GM19452 (cell line): ENCODE measurements at regions not wholly inside any gene's neighbourhood (a gene's known extent, or its start where the extent isn't known, plus 50 kb on each side); places are given as distances from the start of the nearest gene placed in this dataset.

ENCODE experiments used
- ATAC-seq: cut with Tn5 transposase; IDR thresholded peaks from one replicate; pipeline ENCODE4 v1.9.1; 2021; ENCODE audit not compliant: unreplicated experiment

DNA sequence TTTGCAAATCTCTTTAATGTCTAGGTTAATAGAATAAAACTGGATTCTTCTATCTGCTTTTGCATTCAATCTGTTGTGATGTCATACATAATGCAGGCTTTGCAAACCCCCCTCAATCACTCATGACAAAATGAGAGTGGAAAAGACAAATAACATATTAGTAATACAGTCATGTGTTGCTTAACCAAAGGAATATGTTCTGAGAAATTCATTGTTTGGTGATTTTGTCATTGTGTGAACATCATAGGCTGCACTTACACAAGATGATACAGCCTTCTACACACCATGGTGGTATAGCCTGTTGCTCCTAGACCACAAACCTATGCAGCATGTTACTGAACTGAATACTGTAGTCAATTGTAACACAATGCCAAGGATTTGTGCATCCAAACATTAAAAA is 87.3 kb upstream of the SEC61G start:
- ATAC-seq: no peak

DNA sequence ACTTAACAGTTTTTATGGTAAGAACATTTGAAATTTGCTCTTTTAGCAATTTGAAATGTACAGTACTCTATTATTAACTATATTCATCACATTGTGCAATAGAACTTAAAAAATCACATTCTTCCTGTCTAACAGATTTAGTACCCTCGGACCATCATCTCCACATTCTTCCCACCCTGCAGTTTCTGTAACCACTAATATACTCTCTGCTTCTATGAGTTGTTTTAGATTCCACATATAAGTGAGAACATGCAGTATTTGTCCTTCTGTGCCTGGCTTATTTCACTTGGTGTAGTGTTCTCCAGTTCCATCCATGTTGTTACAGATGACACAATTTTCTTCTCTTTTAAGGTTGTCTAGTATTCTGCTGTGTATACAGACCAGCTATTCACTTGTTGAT is 88.9 kb upstream of the SEC61G start:
- no peak for ATAC-seq

DNA sequence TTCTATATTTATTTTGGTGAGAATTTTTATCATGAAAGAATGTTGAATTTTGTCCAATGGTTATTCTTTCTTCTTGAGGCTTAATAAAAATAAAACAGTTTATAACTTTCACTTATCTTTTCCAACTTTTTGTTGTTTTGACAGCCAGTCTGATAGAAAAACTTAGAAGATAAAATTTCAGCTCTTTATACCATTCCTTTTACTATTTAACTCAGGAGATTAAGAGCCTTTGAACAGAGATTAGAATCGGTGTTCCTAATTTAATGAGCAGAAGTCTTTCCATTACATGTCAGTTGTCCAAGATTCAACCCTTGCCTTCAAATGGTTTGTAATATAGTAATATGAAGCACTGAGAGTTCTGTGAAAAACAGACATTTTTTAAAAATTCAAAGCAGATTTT is 97.8 kb upstream of the SEC61G start:
- no peak for ATAC-seq

DNA sequence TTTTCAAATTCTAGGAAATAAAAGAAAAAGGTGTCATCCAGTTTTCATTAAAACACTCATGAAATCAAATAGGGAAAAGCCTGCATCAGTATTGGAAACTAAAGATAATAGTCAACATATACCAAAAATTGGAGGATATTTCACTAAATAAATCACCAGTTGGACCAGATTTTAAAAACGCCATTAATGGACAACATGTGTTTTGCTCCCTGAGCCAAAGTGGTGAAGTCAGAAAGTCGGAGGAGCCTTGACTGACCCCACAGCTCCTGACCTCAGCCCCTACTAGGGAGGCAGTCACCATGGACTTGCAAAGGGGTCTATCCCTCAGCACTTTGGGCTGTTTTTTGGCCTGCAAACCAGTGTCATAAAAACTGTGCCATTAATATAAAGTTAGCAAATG is 98.3 kb upstream of the SEC61G start:
- no peak for ATAC-seq

DNA sequence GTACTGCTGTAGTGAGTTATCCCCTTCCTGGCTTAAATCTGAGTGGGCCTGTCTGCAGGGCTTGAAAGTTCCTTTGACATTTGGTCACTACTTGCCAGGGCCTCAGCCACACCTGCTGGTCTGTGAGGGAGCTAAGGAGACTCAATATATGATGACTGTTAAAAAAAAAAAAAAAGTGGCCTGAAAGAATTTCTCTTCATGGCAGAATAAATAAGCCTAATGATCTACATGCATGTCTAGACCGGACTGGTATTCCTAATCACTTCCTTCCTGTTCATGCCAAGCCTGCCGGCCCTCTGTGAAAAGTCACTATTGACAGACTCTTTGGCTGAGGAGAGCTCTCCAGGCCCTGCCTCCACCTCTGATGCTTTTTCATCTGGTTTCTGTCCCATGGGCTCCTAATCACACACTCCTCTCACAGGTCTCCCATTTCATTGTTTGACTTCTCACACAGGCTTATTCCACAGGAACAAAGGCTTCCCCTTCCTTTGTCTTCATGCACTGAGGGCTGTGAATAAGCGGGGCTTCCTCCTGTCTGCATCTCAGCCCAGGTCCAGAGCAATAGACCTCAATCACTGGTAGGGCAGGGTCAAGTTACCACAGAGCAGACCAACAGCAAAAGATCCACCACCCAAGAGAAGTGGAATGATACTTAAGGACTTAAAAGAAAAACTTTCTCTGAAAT is 99.1 kb upstream of the SEC61G start:
- no peak for ATAC-seq

DNA sequence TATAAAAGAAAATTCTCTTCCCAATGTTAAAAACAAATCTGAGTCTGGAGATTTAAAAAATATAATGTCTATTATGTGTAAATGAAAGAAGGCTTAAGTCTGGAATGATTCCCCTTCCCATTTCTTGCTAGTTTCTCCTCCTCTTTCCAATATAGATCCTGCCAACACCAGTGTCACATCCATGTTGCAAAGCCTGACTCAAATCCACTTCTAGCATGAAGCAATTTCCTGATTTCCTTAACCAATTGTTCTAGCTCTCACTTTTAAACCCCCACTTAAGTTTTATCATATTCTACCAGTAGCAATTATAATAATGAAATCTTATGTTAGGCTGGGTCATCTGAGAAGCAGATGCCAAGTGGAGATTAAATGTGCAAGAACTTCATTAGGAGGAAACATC is 100.1 kb upstream of the SEC61G start:
- no peak for ATAC-seq

DNA sequence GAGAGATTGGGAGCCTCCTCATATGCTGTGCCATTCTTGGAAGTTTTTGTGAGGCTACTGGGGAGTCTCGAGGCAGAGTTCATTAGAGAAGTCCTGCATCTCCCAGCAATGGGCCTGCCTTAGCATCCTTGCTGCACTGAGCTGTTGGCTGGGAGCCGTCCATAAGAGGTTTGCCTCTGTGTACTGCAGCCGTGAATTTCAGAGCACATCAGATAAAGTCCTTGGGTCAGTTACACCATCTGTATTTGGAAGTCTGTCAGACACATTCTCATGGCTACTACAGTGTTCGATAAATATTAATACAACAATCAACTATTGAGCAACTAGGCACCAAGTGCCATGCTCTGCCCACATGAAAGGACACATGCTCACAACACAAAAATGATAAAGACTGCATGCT is 100.5 kb upstream of the SEC61G start:
- no peak for ATAC-seq

DNA sequence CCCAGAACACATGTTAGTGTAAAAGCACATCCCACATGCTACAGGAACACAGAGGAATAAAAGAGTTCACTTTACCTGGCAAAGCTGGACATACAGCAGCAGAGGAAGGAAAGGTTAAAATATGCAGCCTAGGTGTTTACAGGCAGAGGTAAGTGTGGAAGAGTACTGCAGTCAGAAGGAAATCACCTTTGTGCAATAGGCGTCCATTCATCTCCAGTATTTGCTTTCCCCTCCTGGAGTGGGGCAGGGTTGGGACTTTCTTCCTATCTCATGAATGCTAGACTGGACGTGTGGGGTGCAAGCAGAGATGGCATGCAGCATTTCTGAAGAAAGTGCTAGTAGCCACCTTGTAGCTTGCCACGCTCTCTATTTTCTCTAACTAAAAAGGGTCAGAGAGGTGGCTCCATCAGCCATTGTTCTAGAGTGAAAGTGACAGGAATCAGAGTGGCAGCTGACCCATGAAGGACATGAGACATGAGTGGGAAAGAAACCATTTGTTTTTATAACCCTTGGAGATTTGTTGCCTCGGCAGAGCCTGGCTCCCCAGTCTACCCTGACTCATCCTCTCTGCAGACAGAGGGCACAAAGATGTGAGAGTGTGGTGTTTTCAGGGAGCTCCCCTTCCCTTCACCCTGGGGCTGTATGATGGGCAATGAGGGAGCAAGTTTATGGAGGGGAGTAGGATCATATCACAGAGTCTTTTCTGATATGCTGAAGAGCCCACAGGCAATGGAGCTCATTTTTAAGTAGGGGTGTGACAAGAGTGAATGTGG is 101.2 kb upstream of the SEC61G start:
- ATAC-seq: no peak

DNA sequence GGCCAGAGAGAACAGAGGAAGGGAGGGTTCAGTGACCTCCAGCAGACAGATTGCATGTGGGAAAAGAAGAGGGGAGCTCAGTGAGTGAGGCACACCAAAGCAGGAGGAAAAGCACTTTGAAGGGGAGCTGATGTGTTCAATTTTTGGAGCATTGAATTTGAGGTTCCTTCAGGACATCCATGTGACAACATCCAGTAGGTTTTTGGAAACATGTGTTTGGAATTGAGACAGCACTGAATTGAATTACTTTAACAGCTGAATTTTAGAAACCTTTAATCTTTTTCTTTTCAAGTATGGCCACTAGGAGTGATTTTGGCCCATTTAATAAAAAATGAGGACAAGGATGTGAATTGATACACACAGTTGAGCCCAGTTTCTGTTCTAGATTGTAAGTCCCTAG is 101.8 kb upstream of the SEC61G start:
- no peak for ATAC-seq

DNA sequence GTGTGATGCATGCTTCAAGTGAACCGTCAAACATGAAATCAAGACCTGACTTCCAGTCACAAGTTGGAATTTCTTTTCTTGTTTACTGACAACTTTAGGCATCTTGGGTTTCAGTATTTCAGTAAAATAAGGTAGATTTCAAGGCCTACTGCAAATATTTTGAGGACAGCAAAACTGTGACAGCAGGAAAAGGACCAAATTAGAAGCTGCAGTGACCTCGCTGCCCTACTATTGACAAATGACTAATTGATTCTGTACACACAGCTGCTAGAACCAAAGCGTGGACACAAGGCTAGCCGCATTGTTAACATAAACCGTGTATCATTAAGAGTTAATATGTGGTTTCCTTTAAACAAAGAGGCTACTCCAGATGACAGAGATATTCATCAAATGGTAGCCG is 105.7 kb upstream of the SEC61G start:
- no peak for ATAC-seq

DNA sequence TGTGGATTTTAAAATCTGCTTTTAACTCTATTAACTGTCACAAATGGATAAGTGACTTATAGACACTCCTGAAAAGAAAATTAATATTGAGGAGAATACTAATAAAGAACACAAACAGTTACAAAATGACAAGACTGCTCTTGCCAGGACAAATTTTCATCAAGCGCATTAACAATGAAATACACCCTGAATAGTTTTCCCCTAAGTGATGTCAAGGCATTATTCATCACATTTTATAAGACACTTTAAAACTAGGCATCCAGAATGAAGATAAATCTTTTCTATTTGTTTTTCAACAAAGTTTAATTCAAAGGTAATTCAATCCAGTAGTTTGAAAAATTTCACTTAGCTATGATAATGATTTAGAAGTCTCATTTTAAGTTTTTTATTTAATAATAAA is 110.5 kb upstream of the SEC61G start:
- no peak for ATAC-seq

DNA sequence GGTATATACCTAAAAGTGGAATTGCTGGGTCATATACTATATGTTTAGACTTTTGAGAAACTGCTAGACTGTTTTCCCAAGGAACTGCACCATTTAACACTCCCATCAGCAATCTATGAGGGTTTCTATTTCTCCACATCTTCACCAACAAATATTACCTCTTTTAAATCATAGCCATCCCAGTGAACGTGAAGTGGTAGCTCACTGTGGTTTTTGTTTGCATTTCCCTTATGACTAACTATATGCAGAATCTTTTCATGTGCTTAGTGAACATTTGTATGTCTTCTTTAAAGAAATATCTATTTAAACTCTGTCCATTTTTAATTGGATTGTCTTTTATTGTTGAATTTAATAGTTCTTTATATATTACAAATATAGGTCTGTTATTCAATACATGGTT is 115.8 kb upstream of the SEC61G start:
- ATAC-seq: no peak

DNA sequence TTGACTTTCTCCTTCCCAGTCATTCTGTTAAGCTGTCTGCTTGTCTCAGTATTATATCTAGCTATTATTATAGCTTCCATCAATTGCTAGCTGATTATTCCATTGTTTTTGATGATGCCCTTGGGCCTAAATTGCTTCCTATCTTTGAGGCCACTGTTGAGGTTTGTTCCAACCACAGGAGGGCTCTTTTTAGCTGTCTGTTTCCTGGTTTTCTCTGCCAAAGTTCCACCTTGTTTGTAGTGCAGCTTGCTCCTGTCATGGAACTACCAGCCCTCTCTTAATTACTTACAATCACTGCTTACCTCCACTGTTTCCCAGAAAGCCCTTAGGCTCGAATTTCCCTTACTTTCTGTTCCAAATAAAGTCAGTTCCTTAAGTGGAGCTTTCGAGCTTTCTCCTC is 118.7 kb upstream of the SEC61G start:
- ATAC-seq: no peak

DNA sequence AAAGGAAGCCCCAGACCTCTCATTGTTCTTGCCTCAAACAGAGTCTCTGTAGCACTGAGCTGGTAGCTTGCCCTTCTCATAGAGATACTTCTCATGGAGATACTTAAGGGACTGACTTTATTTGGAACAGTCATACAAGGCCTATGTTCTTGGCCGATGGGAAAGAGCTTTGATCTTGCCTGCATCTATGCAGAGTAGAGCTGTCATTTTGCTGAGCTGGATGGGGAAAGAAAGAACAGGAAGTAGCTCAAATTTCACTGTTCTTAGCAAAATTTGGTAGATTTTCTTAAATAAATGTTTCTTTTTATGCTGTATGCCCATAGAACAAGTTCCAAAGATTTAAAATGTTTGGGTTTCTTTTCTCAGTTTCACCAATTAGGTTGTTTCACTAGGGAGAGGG is 119.3 kb upstream of the SEC61G start:
- no peak for ATAC-seq

DNA sequence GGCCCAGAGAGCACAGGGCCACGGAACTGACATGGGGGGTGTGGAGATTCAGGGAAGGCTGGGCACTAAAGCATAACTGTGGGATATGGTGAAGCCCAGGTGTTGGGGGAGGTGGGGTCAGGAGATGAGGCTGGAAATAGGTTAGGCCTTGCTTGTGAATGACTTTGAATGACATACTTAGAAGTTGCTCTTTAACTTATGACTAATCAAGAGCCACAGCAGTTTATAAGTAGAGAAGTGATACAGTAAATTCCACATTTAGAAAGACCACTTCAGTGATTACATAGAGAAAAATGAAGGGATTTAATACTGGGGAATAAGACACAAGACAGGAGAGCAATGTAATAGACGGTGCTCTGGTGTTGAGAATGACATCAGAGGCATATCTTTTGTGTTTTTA is 120.8 kb upstream of the SEC61G start:
- no peak for ATAC-seq

DNA sequence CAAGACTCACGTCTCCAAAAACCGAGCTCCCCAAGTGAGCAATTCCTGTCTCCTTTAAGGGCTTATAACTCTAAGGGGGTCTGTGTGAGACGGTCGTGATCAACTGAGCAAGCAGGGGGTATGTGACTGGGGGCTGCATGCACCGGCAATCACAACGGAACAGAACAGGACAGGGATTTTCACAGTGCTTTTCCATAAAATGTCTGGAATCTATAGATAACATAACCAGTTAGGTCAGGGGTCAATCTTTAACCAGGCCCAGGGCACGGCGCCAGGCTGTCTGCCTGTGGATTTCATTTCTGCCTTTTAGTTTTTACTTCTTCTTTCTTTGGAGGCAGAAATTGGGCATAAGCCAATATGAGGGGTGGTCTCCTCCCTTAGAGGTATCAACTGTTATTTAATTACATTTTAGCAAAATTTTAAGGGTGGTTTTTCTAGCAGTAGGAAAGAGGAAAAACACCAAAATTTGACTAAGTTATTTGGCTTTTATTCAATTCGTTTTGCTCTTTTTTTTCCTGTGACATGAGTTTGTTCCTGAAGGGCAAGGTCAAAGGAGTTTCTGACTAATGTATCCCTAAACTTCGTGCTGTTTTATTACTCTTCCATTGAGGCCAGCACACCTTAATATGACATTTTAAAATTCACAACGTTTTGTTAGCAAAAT is 121.4 kb upstream of the SEC61G start:
- no peak for ATAC-seq

DNA sequence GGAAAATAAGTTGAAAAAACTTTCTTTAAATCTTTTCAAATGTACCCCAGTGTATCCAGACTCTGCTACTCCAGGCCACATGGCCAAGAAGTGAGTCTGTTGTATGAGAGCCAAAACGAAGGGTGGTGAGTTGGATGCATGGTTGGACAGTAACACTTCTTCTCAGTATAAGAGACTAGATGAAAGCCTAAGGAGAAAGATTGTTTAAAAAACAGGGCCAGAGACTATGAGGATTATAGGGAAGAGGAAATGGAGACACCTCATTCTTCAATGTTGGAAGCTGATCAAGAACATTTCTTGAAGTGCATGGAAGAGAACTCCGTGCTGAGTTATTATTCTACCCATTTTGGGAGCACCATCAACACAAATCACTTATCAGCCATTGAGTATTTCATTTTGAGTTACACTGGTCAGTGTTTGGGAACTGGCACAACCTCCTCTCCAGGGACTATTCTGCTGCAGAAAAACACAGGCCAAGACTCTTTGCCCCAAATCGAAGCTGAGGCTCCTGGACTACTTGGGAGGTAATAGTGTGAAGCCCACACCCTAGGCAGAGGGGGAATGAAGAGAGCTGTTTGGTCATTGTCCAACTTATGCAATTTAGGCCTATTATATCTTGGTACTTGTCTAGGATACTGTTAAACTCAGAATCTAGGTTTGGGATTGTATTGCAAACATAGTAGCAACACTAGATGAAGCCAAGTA is 123.0 kb upstream of the SEC61G start:
- no peak for ATAC-seq

DNA sequence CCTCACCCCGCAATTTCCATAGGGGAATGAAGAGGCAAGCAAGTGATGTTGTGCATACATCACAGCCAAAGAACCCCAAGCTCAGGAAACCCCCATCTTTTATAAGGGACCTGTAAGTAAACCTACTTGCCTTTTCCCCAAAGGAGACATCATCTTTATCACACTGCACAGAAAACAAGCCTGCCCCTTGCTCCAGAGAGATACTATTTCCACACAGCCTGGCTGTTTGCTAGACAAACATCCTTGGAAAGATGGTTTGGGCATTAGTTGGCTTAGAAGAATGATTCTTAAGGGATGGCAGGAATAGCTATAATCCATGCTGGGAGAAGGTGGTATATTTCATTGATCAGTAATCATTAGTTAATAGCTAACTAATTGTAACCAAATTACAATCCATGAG is 123.7 kb upstream of the SEC61G start:
- ATAC-seq: no peak

DNA sequence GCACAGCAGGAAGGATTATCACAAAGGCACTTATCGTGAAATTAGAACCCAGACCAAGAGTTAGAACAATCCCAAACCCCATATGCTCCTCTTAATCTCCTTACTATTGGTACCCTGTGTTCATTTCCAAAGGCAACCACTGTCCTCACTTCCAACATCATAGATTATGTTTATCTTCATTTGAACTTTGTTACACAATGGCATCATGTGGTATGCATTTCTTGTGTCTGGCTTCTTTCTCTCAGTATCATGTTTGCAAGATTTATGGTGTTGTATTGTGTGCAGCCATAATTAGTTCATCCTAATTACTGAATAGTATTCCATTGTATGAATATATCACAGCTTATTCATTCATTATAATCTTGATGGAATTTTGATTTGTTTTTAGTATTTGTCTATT is 124.6 kb upstream of the SEC61G start:
- ATAC-seq: no peak

DNA sequence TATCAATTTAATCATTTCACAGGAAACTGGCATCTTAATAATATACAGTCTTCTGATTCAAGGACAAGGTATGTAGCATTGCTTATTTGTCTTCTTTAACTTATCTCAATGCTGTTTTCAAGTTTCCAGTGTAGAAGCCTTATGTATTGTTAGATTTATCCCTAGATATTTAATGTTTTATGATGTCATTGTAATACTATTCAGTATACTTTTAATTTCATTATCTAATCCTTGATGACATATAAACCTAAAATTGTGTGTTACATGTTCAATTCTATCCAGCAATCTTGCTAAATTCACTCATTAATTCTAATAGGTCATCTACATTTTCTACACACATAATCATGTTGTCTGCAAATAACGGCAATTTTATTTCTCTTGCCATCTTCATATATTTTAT is 126.3 kb upstream of the SEC61G start:
- ATAC-seq: no peak

DNA sequence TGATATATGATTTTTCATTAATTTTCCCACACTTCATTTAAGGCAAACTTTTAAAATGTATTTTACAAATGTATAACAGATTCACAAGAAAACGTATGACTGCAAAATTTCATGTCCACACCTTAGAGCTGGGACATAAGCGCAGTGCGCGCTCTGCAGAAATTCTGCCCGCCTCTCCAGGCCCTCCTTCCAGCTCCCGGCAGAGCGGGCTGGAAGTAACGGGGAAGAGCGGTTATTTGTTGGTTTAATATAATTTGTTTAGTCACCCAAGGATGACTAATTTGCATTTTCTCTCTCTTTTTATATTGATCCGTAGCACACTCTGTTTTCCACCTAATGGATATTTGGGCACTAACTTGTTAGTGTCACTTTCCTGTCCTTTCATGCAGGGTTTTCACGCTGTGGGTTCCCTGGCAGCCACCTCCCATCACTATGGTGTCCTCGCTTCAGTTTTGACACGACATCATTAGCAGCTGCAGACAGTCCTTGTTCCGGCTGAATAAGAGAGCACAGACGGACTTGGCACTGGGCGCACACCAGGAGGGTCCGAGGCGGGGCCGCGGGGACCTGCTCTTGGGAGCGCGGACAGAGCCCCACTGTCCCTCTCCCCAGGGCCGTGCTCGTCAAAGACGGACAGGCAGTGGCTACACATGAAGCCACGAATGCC is 129.2 kb upstream of the SEC61G start:
- ATAC-seq: no peak
